Right renal pelvis (tissue), 4 donors: ENCODE measurements at regions not wholly inside any gene's neighbourhood (a gene's known extent, or its start where the extent isn't known, plus 50 kb on each side); places are given as distances from the start of the nearest gene placed in this dataset.
"Not testable (repeated sequence)": the region's sequence is repeated elsewhere in the genome, so short reads cannot be mapped to it uniquely, and the experiment has no call there.

Experiments
- DNase-seq, 4 donors: peaks; one replicate each; pipeline ENCODE4 v3.0.0-alpha.2; 2013; ENCODE audit warnings: low read depth in 4 of 4, low spot score in 3 of 4, missing footprints in 1 of 4

DNA sequence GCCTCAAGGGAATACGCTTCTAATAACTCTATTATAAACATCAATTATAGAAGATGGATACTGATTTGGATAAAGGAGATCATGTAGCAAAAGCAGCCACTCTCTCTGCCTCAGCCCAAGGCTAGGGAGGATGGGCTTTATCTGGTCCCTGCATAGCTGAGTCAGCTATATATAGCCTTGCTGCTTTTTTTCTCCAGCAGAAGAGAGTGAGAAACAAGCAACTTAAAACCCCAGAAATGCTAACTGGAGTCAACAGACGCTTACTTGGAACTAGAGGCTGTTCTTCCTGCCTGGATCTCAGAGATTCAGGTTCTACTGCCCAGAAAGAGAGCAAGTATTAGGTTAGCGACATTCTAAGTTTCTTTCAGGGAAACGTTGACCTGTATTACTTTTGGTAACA lies 426.7 kb upstream of the KLHL29 start:
- DNase-seq: no peak

DNA sequence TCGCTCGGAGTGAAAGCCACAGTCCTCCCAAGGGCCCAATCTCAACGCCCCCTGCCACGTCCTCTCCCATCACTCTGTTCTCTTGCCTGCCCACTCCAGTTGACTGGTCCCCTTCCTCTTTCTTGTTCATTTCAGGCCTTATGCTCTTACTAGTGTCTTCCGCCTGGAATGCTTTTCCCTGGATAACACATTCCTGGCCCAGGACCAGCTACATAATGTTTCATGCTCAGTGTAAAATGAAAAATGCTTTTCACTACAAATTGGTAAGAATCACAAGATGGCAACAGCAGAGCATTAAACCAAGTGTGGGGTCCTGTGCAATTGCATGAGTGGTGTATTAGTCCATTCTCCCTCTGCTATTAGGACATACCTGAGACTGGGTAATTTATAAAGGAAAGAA lies 417.2 kb upstream of the KLHL29 start:
- DNase-seq: no peak

DNA sequence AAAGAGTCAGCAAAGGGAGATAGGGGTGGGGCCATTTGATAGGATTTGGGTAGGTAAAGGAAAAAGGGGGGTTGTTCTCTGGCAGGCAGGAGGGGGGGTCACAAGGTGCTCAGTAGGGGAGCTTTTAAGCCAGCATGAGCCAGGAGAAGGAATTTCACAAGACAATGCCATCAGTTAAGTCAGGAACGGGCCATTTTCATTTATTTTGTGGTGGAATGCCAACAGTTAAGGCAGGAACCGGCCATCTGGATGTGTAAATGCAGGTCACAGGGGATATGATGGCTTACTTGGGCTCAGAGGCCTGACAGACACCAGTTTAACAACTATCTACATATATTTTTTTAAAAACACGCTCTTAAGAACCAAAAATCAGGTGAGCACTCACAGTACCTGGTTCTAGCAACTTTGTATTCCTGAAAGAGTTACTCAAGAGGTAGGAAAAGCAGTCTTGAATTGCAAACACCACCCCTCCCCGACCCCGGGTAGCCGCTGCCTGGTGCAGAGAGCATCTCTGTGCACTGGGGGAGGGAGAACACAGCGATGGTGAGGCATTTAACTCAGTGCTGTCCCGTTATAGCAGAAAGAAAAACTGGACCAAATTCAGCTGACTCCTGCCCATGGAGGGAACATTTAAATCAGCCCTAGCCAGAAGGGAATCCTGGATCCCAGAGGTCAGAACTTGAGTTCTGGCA lies 414.5 kb upstream of the KLHL29 start:
- DNase-seq: no peak

DNA sequence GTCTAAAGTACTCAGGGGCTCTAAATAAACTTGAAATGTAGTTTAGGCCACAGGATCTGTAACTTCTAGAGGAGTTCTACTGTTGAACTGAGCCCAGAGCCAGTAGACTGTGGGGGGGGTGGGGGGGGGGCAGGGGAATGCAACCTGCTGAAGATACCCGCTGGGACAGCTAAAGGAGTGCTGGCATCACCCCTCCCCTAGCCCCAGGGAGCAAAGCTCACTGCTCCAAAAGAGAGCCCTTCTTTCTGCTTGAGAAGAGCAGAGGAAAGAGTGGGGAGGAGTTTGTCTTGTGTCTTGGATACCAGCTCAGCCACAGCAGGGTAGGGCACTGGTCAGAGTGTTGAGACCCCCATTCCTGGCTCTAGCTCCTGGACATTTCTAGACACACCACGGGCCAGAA lies 414.0 kb upstream of the KLHL29 start:
- no peak for DNase-seq

DNA sequence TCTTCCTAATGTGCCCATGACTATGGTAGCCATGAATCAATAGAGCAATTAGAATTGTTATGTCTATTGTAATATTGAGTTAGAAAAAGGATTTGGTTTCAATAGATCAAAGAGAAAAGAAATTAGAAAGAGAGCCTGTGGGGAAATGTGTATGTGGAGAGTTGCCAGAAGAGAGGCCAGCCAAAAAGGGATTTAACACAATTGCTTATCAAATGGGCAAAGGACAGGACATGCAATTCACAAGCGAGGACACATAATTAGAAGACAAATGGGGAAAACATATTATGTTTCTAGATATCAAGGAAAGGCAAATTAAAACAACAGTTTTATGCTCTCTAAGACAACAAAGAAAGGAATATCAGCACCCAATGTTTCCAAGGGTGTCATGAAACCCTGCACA lies 403.2 kb upstream of the KLHL29 start:
- DNase-seq: no peak

DNA sequence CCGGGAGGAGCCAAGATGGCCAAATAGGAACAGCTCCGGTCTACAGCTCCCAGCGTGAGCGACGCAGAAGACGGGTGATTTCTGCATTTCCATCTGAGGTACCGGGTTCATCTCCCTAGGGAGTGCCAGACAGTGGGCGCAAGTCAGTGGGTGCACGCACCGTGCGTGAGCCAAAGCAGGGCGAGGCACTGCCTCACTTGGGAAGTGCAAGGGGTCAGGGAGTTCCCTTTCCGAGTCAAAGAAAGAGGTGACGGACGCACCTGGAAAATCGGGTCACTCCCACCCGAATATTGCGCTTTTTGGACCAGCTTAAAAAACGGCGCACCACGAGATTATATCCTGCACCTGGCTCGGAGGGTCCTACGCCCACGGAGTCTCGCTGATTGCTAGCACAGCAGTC lies 400.8 kb upstream of the KLHL29 start:
- not testable (repeated sequence) for DNase-seq

DNA sequence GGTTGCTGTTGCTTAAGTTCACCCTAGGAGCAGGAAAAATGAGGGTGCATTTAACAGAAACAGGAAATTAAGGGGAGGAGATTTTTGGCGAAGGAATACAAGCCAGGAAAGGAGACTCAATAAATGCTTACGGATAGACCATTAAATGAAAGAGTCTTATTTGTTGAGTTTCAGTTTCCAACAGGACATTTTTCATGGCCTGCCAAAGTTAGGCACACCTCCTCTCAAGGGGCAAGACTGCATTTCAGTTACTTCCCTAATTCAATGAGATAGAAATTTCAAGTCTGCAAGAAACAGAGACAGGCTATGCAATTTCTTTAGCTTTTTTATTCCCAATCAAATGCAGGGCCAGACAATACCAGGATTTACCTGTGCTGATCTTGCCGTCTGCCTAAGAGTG lies 394.7 kb upstream of the KLHL29 start:
- no peak for DNase-seq

DNA sequence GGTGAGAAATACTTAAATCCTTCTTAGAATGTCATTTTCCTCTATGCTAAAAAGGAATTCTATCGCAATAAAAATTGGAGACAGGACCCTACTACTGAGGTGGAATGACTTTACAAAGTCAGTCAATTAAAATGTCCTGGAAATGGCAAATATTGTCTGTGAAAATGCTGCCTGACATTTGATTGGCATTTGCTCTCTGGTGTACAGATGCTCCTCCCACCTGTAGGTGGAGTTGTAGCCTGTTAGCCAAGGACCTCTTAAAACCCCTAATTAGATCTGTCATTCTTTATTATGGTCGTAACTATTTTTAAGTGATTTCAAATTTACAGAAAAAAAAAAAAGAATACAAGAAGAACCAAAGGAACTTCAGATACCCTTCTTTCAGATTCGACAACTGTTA lies 393.1 kb upstream of the KLHL29 start:
- DNase-seq: no peak

- no peak for DNase-seq
Observed at GRCh38 chr2:22992441-22992840, 392.5 kb upstream of the KLHL29 start.

DNA sequence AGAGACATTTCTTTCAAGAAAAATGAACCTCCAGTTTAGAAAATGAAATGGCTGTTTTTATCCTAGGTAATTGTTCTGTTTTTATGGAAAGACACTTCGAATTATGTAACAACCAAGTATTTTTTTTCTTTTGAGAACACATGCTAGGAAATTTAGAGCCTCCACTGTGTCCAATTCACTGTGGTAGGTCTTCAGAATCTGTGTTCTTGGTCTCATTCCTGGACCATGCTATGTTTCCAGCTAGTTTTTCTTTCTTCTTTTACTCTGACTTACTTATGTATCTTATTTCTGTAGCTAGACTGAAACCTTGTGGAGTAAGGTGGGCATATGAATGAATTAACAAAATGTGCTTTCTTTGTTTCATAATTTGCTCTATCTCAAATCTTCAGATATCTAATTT lies 391.7 kb upstream of the KLHL29 start:
- DNase-seq: no peak

- no peak for DNase-seq
Observed at GRCh38 chr2:22995576-22995975, 389.4 kb upstream of the KLHL29 start.

DNA sequence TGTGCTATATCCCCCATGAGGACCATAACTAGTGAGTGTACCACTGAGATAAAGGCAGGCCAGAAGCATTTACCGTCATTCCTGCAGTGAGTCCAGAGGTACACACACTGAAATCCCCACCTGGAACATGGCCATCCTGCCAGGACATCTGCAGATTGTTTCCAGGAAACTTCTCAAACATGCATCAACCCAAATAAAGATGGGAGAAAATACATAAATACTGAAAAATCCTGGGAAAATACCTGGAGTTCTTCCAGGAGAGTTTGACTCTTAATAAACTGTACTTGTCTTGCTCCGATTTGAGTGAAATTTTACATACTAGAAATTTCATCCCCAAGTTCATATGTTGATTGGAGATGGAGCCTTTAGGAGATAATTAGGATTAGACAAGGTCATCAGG lies 388.1 kb upstream of the KLHL29 start:
- no peak for DNase-seq

DNA sequence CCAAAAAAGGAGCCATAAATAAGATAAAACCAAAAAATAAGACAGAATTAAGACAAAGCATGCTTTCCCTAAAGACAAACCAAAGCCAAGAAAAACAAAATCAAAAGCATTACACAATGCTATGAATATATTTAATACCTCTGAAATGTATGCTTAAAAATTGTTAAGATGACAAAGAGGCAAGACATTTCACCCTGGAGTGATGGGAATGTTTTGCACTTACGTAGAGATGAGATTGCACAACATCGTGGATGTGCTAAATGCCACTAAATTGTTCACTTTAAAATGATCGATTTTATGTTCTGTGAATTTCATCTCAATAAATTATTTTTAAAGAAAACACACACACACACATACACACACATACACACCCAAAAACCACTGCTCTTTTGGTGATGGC lies 386.6 kb upstream of the KLHL29 start:
- no peak for DNase-seq

GRCh38 chr2:22999951-23000350 lies 385.0 kb upstream of the KLHL29 start:
- no peak for DNase-seq

DNA sequence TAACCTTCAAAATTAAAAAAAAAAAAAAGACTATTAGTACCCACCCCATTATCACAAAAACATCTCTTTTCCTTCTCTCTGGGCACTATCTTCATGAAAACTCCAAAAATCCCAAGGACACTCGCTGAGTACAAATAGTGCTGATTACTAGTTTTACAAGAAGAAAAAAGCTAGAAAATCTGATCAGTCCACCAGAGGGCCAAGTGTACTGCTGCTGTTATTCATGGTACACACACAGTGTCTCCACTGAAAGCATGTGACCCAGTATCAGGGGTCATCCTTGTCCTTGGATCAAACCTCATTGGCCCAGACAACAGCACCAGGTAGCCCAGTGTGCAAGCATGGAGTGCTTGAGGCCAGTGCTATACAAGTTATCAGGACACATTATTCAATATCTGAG lies 382.7 kb upstream of the KLHL29 start:
- DNase-seq: no peak

DNA sequence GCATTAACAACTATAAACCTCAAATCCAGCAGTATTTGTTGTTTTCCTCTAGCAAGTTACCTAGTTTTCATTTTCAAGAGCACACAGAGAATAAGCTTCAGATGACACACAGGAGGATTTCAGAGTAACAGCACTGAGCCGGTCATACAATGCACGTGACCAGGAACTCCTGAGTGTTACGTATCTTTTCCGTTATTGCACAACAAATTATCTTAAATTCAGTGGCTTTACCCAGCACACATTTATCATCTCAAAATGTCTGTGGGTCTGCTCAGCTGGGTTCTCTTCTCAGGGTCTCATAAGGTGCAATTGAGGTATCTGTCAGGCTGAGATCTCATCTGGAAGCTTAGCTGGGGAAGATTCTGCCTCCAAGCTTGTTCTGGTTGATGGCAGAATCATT lies 379.5 kb upstream of the KLHL29 start:
- no peak for DNase-seq

GRCh38 chr2:23007631-23008235 lies 377.2 kb upstream of the KLHL29 start:
- DNase-seq: no peak

GRCh38 chr2:23008440-23008839 lies 376.5 kb upstream of the KLHL29 start:
- no peak for DNase-seq

- no peak for DNase-seq
Observed at GRCh38 chr2:23008951-23009350, 376.0 kb upstream of the KLHL29 start.

DNA sequence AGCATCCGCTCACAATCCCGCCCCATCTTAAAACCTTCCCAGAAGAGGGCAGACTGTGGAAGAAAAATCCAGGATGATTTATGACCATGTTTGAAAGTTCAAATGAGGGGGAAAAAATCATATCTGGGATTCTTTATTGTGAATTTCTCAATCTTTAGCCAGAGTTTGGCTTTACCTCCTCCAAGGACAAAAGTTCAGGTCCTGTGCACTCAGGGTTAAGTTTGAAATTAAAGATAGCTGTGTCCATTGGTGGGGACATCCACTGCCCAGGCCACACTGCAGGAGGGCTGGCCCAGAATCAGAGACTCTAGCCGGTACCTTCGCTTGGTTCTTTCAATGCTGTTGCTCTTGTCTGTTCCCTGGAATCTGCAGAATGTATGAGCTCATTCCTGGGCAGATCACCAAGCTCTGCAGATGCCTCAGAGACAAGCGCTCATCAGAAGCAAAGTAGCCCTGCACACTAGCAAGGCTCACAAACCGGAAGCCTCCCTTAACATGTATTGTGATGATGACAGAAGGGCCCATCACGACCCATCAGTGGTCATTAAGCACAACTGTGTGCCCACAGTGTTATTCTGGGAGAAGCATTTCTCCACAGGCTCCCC lies 375.3 kb upstream of the KLHL29 start:
- DNase-seq: peak in 1 of 4 donors; percentile 5

- no peak for DNase-seq
Observed at GRCh38 chr2:23012499-23012898, 372.5 kb upstream of the KLHL29 start.

DNA sequence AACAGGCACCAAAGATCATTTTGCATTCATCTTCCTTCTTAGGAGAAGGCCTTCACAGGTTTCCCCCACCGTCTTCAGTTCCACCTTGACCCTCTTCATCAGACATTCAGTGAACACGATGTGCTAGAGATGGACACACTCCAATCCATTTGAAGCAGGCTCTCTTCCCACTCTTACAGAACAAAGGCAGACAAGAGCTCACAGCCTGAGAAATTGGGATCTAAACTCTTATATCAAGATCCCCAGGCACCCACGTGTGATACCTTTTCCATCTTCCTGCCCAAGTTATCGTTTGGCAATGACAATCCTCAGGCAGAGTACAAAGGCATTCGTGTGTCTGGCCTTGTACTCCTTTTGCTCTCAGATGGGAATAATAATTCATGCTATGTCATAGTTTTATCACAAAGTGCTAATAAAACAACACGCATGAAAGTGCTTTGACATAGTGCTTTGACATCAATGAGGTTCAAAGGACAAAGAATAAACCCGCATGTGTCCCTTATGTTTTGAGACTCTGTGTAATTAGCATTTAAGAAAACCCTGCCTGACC lies 369.3 kb upstream of the KLHL29 start:
- no peak for DNase-seq
